GM23338 (cell line): ENCODE measurements at regions not wholly inside any gene's neighbourhood (a gene's known extent, or its start where the extent isn't known, plus 50 kb on each side); places are given as distances from the start of the nearest gene placed in this dataset.

Experiments
- ATAC-seq: fragments of 200-7000 bp; cut with Tn5 transposase; 3 replicates; pipeline ENCODE4 v1.9.1; 2020
- DNase-seq: peaks from one replicate; pipeline ENCODE4 v3.0.0-alpha.2; 2015; ENCODE audit warnings: low spot score
- H2AFZ ChIP-seq: fragments of 200-600 bp; sonication (generic); 2 replicates; pipeline ENCODE4 v1.8.0; 2016; ENCODE audit warnings: antibody characterized with exemption, mild to moderate bottlenecking, moderate library complexity
- H3F3A ChIP-seq: fragments of 200-600 bp; sonication (generic); replicated peaks from 2 replicates; pipeline ENCODE4 v1.8.0; 2017; ENCODE audit warnings: antibody characterized with exemption, mixed run types, low read depth
- H3K27ac ChIP-seq: fragments of 200-600 bp; sonication (generic); 2 replicates; pipeline ENCODE4 v1.6.1; 2016; ENCODE audit warnings: low read depth
- H3K27me3 ChIP-seq: fragments of 200-600 bp; sonication (generic); 2 replicates; pipeline ENCODE4 v1.8.0; 2016; ENCODE audit warnings: mild to moderate bottlenecking, mixed run types, moderate library complexity; ENCODE audit not compliant: insufficient read depth
- H3K36me3 ChIP-seq: fragments of 200-600 bp; sonication (generic); 2 replicates; pipeline ENCODE4 v1.8.0; 2016; ENCODE audit warnings: mild to moderate bottlenecking; ENCODE audit not compliant: insufficient read depth
- H3K4me1 ChIP-seq: fragments of 200-600 bp; sonication (generic); 2 replicates; pipeline ENCODE4 v1.8.0; 2016; ENCODE audit warnings: mild to moderate bottlenecking, moderate library complexity; ENCODE audit not compliant: insufficient read depth
- H3K4me2 ChIP-seq: fragments of 200-600 bp; sonication (generic); 2 replicates; pipeline ENCODE4 v1.7.1; 2017; ENCODE audit warnings: mixed run types
- H3K4me3 ChIP-seq: fragments of 200-600 bp; sonication (generic); 2 replicates; pipeline ENCODE4 v1.6.1; 2016; ENCODE audit warnings: mixed run types
- H3K79me2 ChIP-seq: fragments of 200-600 bp; sonication (generic); replicated peaks from 2 replicates; pipeline ENCODE4 v1.8.0; 2017; ENCODE audit warnings: mild to moderate bottlenecking; ENCODE audit not compliant: insufficient read depth
- H3K9me2 ChIP-seq: fragments of 200-600 bp; sonication (generic); 2 replicates; pipeline ENCODE4 v1.8.0; 2017; ENCODE audit not compliant: insufficient read depth
- H4K20me1 ChIP-seq: fragments of 200-600 bp; sonication (generic); replicated peaks from 2 replicates; pipeline ENCODE4 v1.8.0; 2017; ENCODE audit warnings: mild to moderate bottlenecking; ENCODE audit not compliant: insufficient read depth
- H3K27ac Mint-ChIP-seq: 2 replicates; pipeline ENCODE4 v1.8.0; 2020; ENCODE audit warnings: inconsistent platforms, mild to moderate bottlenecking, moderate library complexity, mixed read lengths
- H3K27me3 Mint-ChIP-seq: 3 replicates; pipeline ENCODE4 v1.8.0; 2022; ENCODE audit warnings: low read depth, mild to moderate bottlenecking, moderate library complexity, mixed read lengths, inconsistent platforms; ENCODE audit not compliant: insufficient read depth, poor library complexity
- H3K36me3 Mint-ChIP-seq: 3 replicates; pipeline ENCODE4 v1.8.0; 2021; ENCODE audit warnings: low read depth, mild to moderate bottlenecking, inconsistent platforms, moderate library complexity, mixed read lengths
- H3K4me1 Mint-ChIP-seq: 3 replicates; pipeline ENCODE4 v1.8.0; 2020; ENCODE audit warnings: mild to moderate bottlenecking, inconsistent platforms, mixed read lengths
- H3K4me3 Mint-ChIP-seq: 3 replicates; pipeline ENCODE4 v1.8.0; 2021; ENCODE audit warnings: moderate library complexity, mild to moderate bottlenecking, inconsistent platforms, mixed read lengths
- H3K9me3 Mint-ChIP-seq: 3 replicates; pipeline ENCODE4 v1.8.0; 2020; ENCODE audit warnings: moderate library complexity, mild to moderate bottlenecking, inconsistent platforms, mixed read lengths
- CREB1 ChIP-seq: fragments of 250-450 bp; sonication (Bioruptor Pico); IDR thresholded peaks from 2 replicates; pipeline ENCODE4 v1.5.0; 2020; ENCODE audit warnings: low read depth, mild to moderate bottlenecking, moderate library complexity
- ETS1 ChIP-seq: IDR thresholded peaks from 2 replicates; pipeline ENCODE4 v1.6.1; 2016; ENCODE audit warnings: antibody characterized with exemption
- EZH2 ChIP-seq: fragments of 200-600 bp; sonication (generic); IDR thresholded peaks from one replicate; pipeline ENCODE4 v1.8.0; 2017; ENCODE audit warnings: antibody characterized with exemption, mild to moderate bottlenecking, low read depth; ENCODE audit not compliant: unreplicated experiment
- EZH2phosphoT487 ChIP-seq: fragments of 200-600 bp; sonication (generic); IDR thresholded peaks from one replicate; pipeline ENCODE4 v1.8.1; 2018; ENCODE audit warnings: antibody characterized with exemption; ENCODE audit not compliant: unreplicated experiment
- JUNB ChIP-seq: IDR thresholded peaks from one replicate; pipeline ENCODE4 v1.6.1; 2016; ENCODE audit warnings: antibody characterized with exemption; ENCODE audit not compliant: unreplicated experiment
- NANOG ChIP-seq: IDR thresholded peaks from 2 replicates; pipeline ENCODE4 v1.6.1; 2016; ENCODE audit warnings: antibody characterized with exemption, borderline replicate concordance
- REST ChIP-seq: IDR thresholded peaks from one replicate; pipeline ENCODE4 v1.6.1; 2018; ENCODE audit warnings: antibody characterized with exemption; ENCODE audit not compliant: unreplicated experiment
- STAT1 ChIP-seq: IDR thresholded peaks from one replicate; pipeline ENCODE4 v1.6.1; 2016; ENCODE audit warnings: antibody characterized with exemption; ENCODE audit not compliant: unreplicated experiment
- ZNF114 ChIP-seq: fragments of 250-450 bp; sonication (Bioruptor Pico); IDR thresholded peaks from 2 replicates; pipeline ENCODE4 v1.5.0; 2020; ENCODE audit warnings: mild to moderate bottlenecking, moderate library complexity
- ZNF331 ChIP-seq: fragments of 250-450 bp; sonication (Bioruptor Pico); IDR thresholded peaks from 2 replicates; pipeline ENCODE4 v1.5.0; 2020; ENCODE audit warnings: low read depth, mild to moderate bottlenecking, moderate library complexity
- ZNF462 ChIP-seq: fragments of 250-450 bp; sonication (Bioruptor Pico); IDR thresholded peaks from 2 replicates; pipeline ENCODE4 v1.5.0; 2020; ENCODE audit warnings: mild to moderate bottlenecking, moderate library complexity

- TF ChIP-seq ZNF462 (CRISPR knock-in tag) (no peak), EZH2phosphoT487 (no peak), ETS1 (no peak), ZNF114 (CRISPR knock-in tag) (no peak), CREB1 (CRISPR knock-in tag) (no peak)
Measured at GRCh38 chr4:181119186-181119585, 1124.0 kb upstream of the TENM3 start (continued).

- Mint-ChIP-seq H3K4me1 (peaks cover 3% of the 10 kb centered on the region; the same call in 1 of the 3 replicates), H3K9me3 (no peaks in the 10 kb centered on the region), H3K4me3 (no peak overlapping the region), H3K27me3 (no peaks in the 10 kb centered on the region), H3K36me3 (no peaks in the 10 kb centered on the region), H3K27ac (no peak overlapping the region)
- H3K9me2 ChIP-seq = no peaks in the 10 kb centered on the region; the same call in 1 of the 2 replicates
- H3F3A ChIP-seq = no peaks in the 10 kb centered on the region
- ATAC-seq (no peak), DNase-seq (no peak)
- no peak overlapping the region for H3K27ac ChIP-seq
- H3K4me1 ChIP-seq = no peaks in the 10 kb centered on the region
- H3K36me3 ChIP-seq = no peaks in the 10 kb centered on the region
- H4K20me1 ChIP-seq = no peaks in the 10 kb centered on the region
- no peak overlapping the region for H3K4me3 ChIP-seq
- no peak overlapping the region for H3K4me2 ChIP-seq
- H3K27me3 ChIP-seq = no peaks in the 10 kb centered on the region
- no peaks in the 10 kb centered on the region for H3K79me2 ChIP-seq
- H2AFZ ChIP-seq = no peak overlapping the region
- TF ChIP-seq NANOG (no peak), STAT1 (no peak), JUNB (no peak), ZNF114 (CRISPR knock-in tag) (no peak), CREB1 (CRISPR knock-in tag) (no peak), EZH2 (no peak), ZNF331 (CRISPR knock-in tag) (no peak), ETS1 (no peak), REST (no peak)
Measured at GRCh38 chr4:181121733-181122132, 1121.5 kb upstream of the TENM3 start.
